ENCODE measurements at regions not wholly inside any gene's neighbourhood (a gene's known extent, or its start where the extent isn't known, plus 50 kb on each side); places are given as distances from the start of the nearest gene placed in this dataset.

- TF ChIP-seq CHD7 (IDR thresholded peaks at IDR 0.05; ENCODE audit: insufficient replicate concordance, low read length), result no peak
- TF ChIP-seq CBX8 (IDR thresholded peaks at IDR 0.05; ENCODE audit: borderline replicate concordance, low read depth, low read length), result no peak
- no peak for TF ChIP-seq GABPA (IDR thresholded peaks at IDR 0.05; ENCODE audit: borderline replicate concordance, insufficient read depth, low read length)
- no peak for TF ChIP-seq SAP30 (IDR thresholded peaks at IDR 0.05; ENCODE audit: insufficient read depth, insufficient replicate concordance, low read length)
- no peak for TF ChIP-seq KDM4A (IDR thresholded peaks at IDR 0.05; ENCODE audit: low read depth, low read length, severe bottlenecking)
- no peak for TF ChIP-seq CBX5 (IDR thresholded peaks at IDR 0.05; ENCODE audit: low read depth, low read length)
- no peak for TF ChIP-seq YY1 (IDR thresholded peaks at IDR 0.05; ENCODE audit: low read depth, low read length)
- TF ChIP-seq ATF3 (IDR thresholded peaks at IDR 0.05; ENCODE audit: insufficient read depth, low read depth, low read length), result no peak
These were observed 397.6 kb upstream of the PITX2 start (continued) for GRCh38 chr4:111020476-111020875.
